HepG2 (cell line): ENCODE measurements at regions not wholly inside any gene's neighbourhood (a gene's known extent, or its start where the extent isn't known, plus 50 kb on each side); places are given as distances from the start of the nearest gene placed in this dataset.

Experiments used
- ATAC-seq: fragments of 200-7000 bp; cut with Tn5 transposase; 3 replicates; pipeline ENCODE4 v1.9.1; 2020; ENCODE audit warnings: mild to moderate bottlenecking, moderate library complexity
- BruUV-seq: library from RNA; stranded (reverse); fragments of 400-500 nt; replicated peaks from 2 replicates; lab custom pipeline; 2021; lab: Mats Ljungman, UMichigan
- CTCF ChIA-PET: fragments of 300-600 bp; formaldehyde crosslinking; extraction: SDS; loops from one replicate; lab custom pipeline; 2021; ENCODE audit warnings: low total read pairs, inconsistent platforms, low intra/inter-chr PET ratio; lab: Yijun Ruan, JAX
- POLR2A ChIA-PET: fragments of 350-600 bp; sonication (Branson Sonifier 250); formaldehyde crosslinking; loops from one replicate; lab custom pipeline; 2020; ENCODE audit warnings: antibody characterized with exemption, inconsistent platforms; lab: Yijun Ruan, JAX
- DNase-seq: peaks from one replicate; pipeline ENCODE4 v3.0.0-alpha.2; 2015; ENCODE audit warnings: low spot score
- FAIRE-seq: peaks from 3 replicates; lab custom pipeline; 2011; peaks lifted over from hg19 to GRCh38; lab: Jason Lieb, UNC
- H2AFZ ChIP-seq: one replicate; pipeline ENCODE4 v1.6.1; 2011; ENCODE audit warnings: low read length, inconsistent platforms
- H3K27ac ChIP-seq: fragments of 300-600 bp; 3 replicates; pipeline ENCODE4 v1.8.0; 2011; ENCODE audit warnings: mixed run types, mild to moderate bottlenecking, mixed read lengths, low read length, inconsistent platforms; ENCODE audit not compliant: insufficient read depth; ENCODE audit errors: extremely low read length
- H3K27me3 ChIP-seq, 2 experiments: fragments of 200-600 bp in 1 of 2; 2 replicates in 1 of 2; 3 replicates in 1 of 2; pipeline versions ENCODE4 v1.6.0 to v1.8.0; 2011; ENCODE audit warnings: low read length in 2 of 2, mild to moderate bottlenecking in 2 of 2, moderate library complexity in 2 of 2, inconsistent platforms in 1 of 2; ENCODE audit not compliant: insufficient read depth in 2 of 2, control insufficient read depth in 1 of 2
- H3K36me3 ChIP-seq, 2 experiments: fragments of 200-600 bp in 1 of 2; replicated peaks in 1 of 2; 2 replicates in 1 of 2; 3 replicates in 1 of 2; pipeline versions ENCODE4 v1.5.1 to v1.8.0; 2011; ENCODE audit warnings: low read length in 2 of 2, inconsistent platforms in 1 of 2; ENCODE audit not compliant: insufficient read depth in 2 of 2, control insufficient read depth in 1 of 2
- H3K4me1 ChIP-seq: 2 replicates; pipeline ENCODE4 v1.5.1; 2012; ENCODE audit warnings: low read length, inconsistent platforms; ENCODE audit not compliant: insufficient read depth
- H3K4me2 ChIP-seq: 2 replicates; pipeline ENCODE4 v1.6.0; 2011; ENCODE audit warnings: low read depth, low read length, inconsistent platforms
- H3K4me3 ChIP-seq, 3 experiments: fragments of 200-600 bp in 1 of 3; sonication (generic), shearing (Covaris generic) in 1 of 3; replicated peaks in 1 of 3; 2 replicates each; pipeline ENCODE4 v1.5.1; 2011 to 2016; ENCODE audit warnings: low read length in 3 of 3, inconsistent platforms in 2 of 3, low read depth in 2 of 3, mild to moderate bottlenecking in 2 of 3, control low read depth in 1 of 3, mixed read lengths in 1 of 3; ENCODE audit not compliant: insufficient read depth in 1 of 3
- H3K79me2 ChIP-seq: one replicate; pipeline ENCODE4 v1.6.1; 2011; ENCODE audit warnings: low read length, inconsistent platforms; ENCODE audit not compliant: insufficient read depth
- H3K9ac ChIP-seq: 2 replicates; pipeline ENCODE4 v1.6.0; 2011; ENCODE audit warnings: mild to moderate bottlenecking, low read depth, low read length, inconsistent platforms; ENCODE audit not compliant: insufficient read depth
- H3K9me3 ChIP-seq: 2 replicates; pipeline ENCODE4 v1.5.1; 2012; ENCODE audit warnings: mild to moderate bottlenecking, low read length
- H4K20me1 ChIP-seq: 2 replicates; pipeline ENCODE4 v1.6.0; 2011; ENCODE audit warnings: inconsistent platforms, mild to moderate bottlenecking, low read length, moderate library complexity; ENCODE audit not compliant: insufficient read depth
- BRCA1 ChIP-seq: sonication (generic); formaldehyde crosslinking; IDR thresholded peaks from 2 replicates; pipeline ENCODE4 v1.4.0; 2020; ENCODE audit warnings: missing genetic modification reagents
- FOXC1 ChIP-seq: sonication (generic); formaldehyde crosslinking; IDR thresholded peaks from 2 replicates; pipeline ENCODE4 v1.8.0; 2022; ENCODE audit warnings: mild to moderate bottlenecking, missing genetic modification reagents, borderline replicate concordance
- JUND ChIP-seq: sonication (generic); formaldehyde crosslinking; IDR thresholded peaks from 2 replicates; pipeline ENCODE4 v1.8.0; 2022; ENCODE audit warnings: mild to moderate bottlenecking, missing genetic modification reagents
- KDM6A ChIP-seq: IDR thresholded peaks from 2 replicates; pipeline ENCODE4 v1.6.1; 2016; ENCODE audit warnings: low read depth
- MAFG ChIP-seq: sonication (generic); formaldehyde crosslinking; IDR thresholded peaks from 2 replicates; pipeline ENCODE4 v1.5.1; 2020; ENCODE audit warnings: mild to moderate bottlenecking, missing genetic modification reagents
- PRMT3 ChIP-seq: sonication (generic); formaldehyde crosslinking; IDR thresholded peaks from 2 replicates; pipeline ENCODE4 v1.8.1; 2022; ENCODE audit warnings: low read depth, mild to moderate bottlenecking, moderate library complexity, missing genetic modification reagents, borderline replicate concordance
- TCF7L2 ChIP-seq: IDR thresholded peaks from 2 replicates; pipeline ENCODE4 v1.6.1; 2011; ENCODE audit warnings: mild to moderate bottlenecking, low read depth, low read length, moderate library complexity
- ZNF343 ChIP-seq: sonication (generic); formaldehyde crosslinking; IDR thresholded peaks from 2 replicates; pipeline ENCODE4 v1.4.0; 2020; ENCODE audit warnings: mild to moderate bottlenecking, missing genetic modification reagents
- ZNF44 ChIP-seq: sonication (generic); formaldehyde crosslinking; IDR thresholded peaks from 2 replicates; pipeline ENCODE4 v1.5.1; 2020; ENCODE audit warnings: mild to moderate bottlenecking, missing genetic modification reagents
- ZNF496 ChIP-seq: sonication (generic); formaldehyde crosslinking; IDR thresholded peaks from 2 replicates; pipeline ENCODE4 v1.8.1; 2023; ENCODE audit warnings: mild to moderate bottlenecking, moderate library complexity, missing genetic modification reagents; ENCODE audit not compliant: insufficient replicate concordance
- ZNF772 ChIP-seq: sonication (generic); formaldehyde crosslinking; IDR thresholded peaks from 2 replicates; pipeline ENCODE4 v1.5.0; 2020; ENCODE audit warnings: mild to moderate bottlenecking, missing genetic modification reagents
- ZNF839 ChIP-seq: sonication (generic); formaldehyde crosslinking; IDR thresholded peaks from 2 replicates; pipeline ENCODE4 v1.4.0; 2020; ENCODE audit warnings: missing genetic modification reagents, mild to moderate bottlenecking, borderline replicate concordance
- WGBS: methylation state at CpG from one replicate; pipeline ENCODE4 v1.1.6; 2017; ENCODE audit warnings: low lambda C conversion rate; 5-methylcytosine and 5-hydroxymethylcytosine counted together
- in situ Hi-C: cut with HindIII; loops from 2 replicates; pipeline ENCODE4 v1.10.0; 2017; ENCODE audit warnings: low pct_unique_long_range_greater_than_20kb; ENCODE audit not compliant: extremely low pct_ligation_motif_present
- intact Hi-C: fragments of 100-400 bp; cut with micrococcal nuclease; formaldehyde crosslinking; loops from one replicate; pipeline ENCODE4 v1.10.0; 2022; ENCODE audit not compliant: unreplicated experiment

- intact Hi-C loops (no loop called here), in situ Hi-C loops (no loop called here)
- DNase-seq (no peak), FAIRE-seq (no peak), ATAC-seq (no peak)
- POLR2A ChIA-PET, result no interaction called here
- no peak overlapping the region for H2AFZ ChIP-seq
- no peak overlapping the region for H3K4me2 ChIP-seq
- H3K27ac ChIP-seq, result no peak overlapping the region
- H3K36me3 ChIP-seq, result no peaks in the 10 kb centered on the region
- H4K20me1 ChIP-seq, result no peaks in the 10 kb centered on the region
- H3K27me3 ChIP-seq, result peaks cover 6 to 71% of the 10 kb centered on the region in 2 experiments; a peak in 3 of 5 replicates
- no TSS peak for BruUV-seq
- no peak overlapping the region for H3K9ac ChIP-seq
- H3K9me3 ChIP-seq, result no peaks in the 10 kb centered on the region
- CTCF ChIA-PET, result no interaction called here
- no peaks in the 10 kb centered on the region for H3K4me1 ChIP-seq
- H3K79me2 ChIP-seq, result no peaks in the 10 kb centered on the region
- no peak overlapping the region for H3K4me3 ChIP-seq
- WGBS, result 50% methylated on average over 13 of the region's 23 CpGs
- TF ChIP-seq ZNF343 (no peak), MAFG (no peak), ZNF496 (CRISPR knock-in tag) (no peak), BRCA1 (CRISPR knock-in tag) (no peak), JUND (CRISPR knock-in tag) (no peak), FOXC1 (CRISPR knock-in tag) (no peak), PRMT3 (CRISPR knock-in tag) (no peak), ZNF772 (CRISPR knock-in tag) (no peak), TCF7L2 (no peak), ZNF44 (no peak), KDM6A (CRISPR knock-in tag) (no peak), ZNF839 (no peak)
Measured at GRCh38 chr9:135279834-135280393, 192.4 kb downstream of the OLFM1 start.
